Upper lobe of left lung (tissue), 6 donors: ENCODE measurements at regions not wholly inside any gene's neighbourhood (a gene's known extent, or its start where the extent isn't known, plus 50 kb on each side); places are given as distances from the start of the nearest gene placed in this dataset.

Experiments used
- ATAC-seq, 2 donors: fragments of 200-7000 bp; cut with Tn5 transposase; one replicate each; pipeline ENCODE4 v1.9.1; 2022; ENCODE audit warnings: mild to moderate bottlenecking in 2 of 2, moderate library complexity in 2 of 2; ENCODE audit not compliant: low FRiP score in 2 of 2
- DNase-seq, 2 donors: peaks; one replicate each; pipeline ENCODE4 v3.0.0-alpha.2; 2019 to 2020
- H3K27ac ChIP-seq, 4 donors: fragments of 200-600 bp; sonication (generic); one replicate each; pipeline ENCODE4 v1.5.1; 2016 to 2019
- H3K27me3 ChIP-seq, 4 donors: fragments of 200-600 bp; sonication (generic); one replicate each; pipeline ENCODE4 v1.5.1; 2017 to 2019
- H3K36me3 ChIP-seq, 4 donors: fragments of 200-600 bp; sonication (generic); one replicate each; pipeline ENCODE4 v1.5.1; 2016 to 2019
- H3K4me1 ChIP-seq, 4 donors: fragments of 200-600 bp; sonication (generic); one replicate each; pipeline ENCODE4 v1.5.1; 2018 to 2019
- H3K4me3 ChIP-seq, 4 donors: fragments of 200-600 bp; sonication (generic); one replicate each; pipeline ENCODE4 v1.5.1; 2017 to 2019; ENCODE audit warnings: mild to moderate bottlenecking in 2 of 4, moderate library complexity in 1 of 4
- H3K9me3 ChIP-seq, 4 donors: fragments of 200-600 bp; sonication (generic); one replicate each; pipeline ENCODE4 v1.5.1; 2018 to 2019
- CTCF ChIP-seq, 6 experiments: fragments of 450-650 bp in 4 of 6; fragments of 200-600 bp in 2 of 6; sonication (generic) in 2 of 6; IDR thresholded peaks; one replicate each; pipeline ENCODE4 v1.5.1; 2016 to 2019; ENCODE audit warnings: antibody characterized with exemption in 6 of 6
- EP300 ChIP-seq, 4 donors: sonication (generic); formaldehyde crosslinking; IDR thresholded peaks; one replicate each; pipeline ENCODE4 v1.5.1; 2017; ENCODE audit warnings: antibody characterized with exemption in 4 of 4, control low read depth in 2 of 4
- POLR2A ChIP-seq, 4 donors: fragments of 450-650 bp; IDR thresholded peaks; one replicate each; pipeline ENCODE4 v1.5.1; 2016 to 2017; ENCODE audit warnings: antibody characterized with exemption in 4 of 4, mild to moderate bottlenecking in 2 of 4
- POLR2AphosphoS5 ChIP-seq, 2 donors: sonication (generic); formaldehyde crosslinking; IDR thresholded peaks; one replicate each; pipeline ENCODE4 v1.5.1; 2017; ENCODE audit warnings: antibody characterized with exemption in 2 of 2
- WGBS, 2 donors: methylation state at CpG; one replicate each; pipeline ENCODE4 v1.1.5; 2017 to 2018; 5-methylcytosine and 5-hydroxymethylcytosine counted together
- donor health status: DM: no; HTN: no; CAD: no; lungs with moderate emphysema.
- donor health status: DM: no; HTN: yes; CAD: no; lungs with severe emphysema.

- H3K27ac ChIP-seq: peak overlapping the region in 1 of 4 donors; percentile 38
- WGBS, 2 donors: 39 to 74% methylated on average over 2 of the region's 2 CpGs
- ATAC-seq: no peak
- H3K4me1 ChIP-seq: peaks cover 0 to 5% (median 4%) of the 10 kb centered on the region in 4 donors
- no peaks in the 10 kb centered on the region for H3K9me3 ChIP-seq
- DNase-seq: no peak
- TF ChIP-seq POLR2A (IDR thresholded peaks at IDR 0.05) (no peak), POLR2AphosphoS5 (IDR thresholded peaks at IDR 0.05) (no peak), EP300 (IDR thresholded peaks at IDR 0.05) (no peak), CTCF (IDR thresholded peaks at IDR 0.05) (no peak)
- H3K4me3 ChIP-seq: no peak overlapping the region
- H3K36me3 ChIP-seq: no peaks in the 10 kb centered on the region
- no peaks in the 10 kb centered on the region for H3K27me3 ChIP-seq
Measured at GRCh38 chr12:119245904-119246494, 67.3 kb downstream of the HSPB8 start.

GRCh38 chr12:119247007-119247719 is 68.4 kb downstream of the HSPB8 start:
- WGBS, 2 donors: 74 to 78% methylated on average over 5 to 6 of the region's 6 CpGs
- no peak for ATAC-seq
- no peaks in the 10 kb centered on the region for H3K36me3 ChIP-seq
- H3K9me3 ChIP-seq: no peaks in the 10 kb centered on the region
- H3K27me3 ChIP-seq: no peaks in the 10 kb centered on the region
- H3K4me1 ChIP-seq: peaks cover 0 to 5% (median 4%) of the 10 kb centered on the region in 4 donors
- TF ChIP-seq CTCF (IDR thresholded peaks at IDR 0.05) (no peak), POLR2AphosphoS5 (IDR thresholded peaks at IDR 0.05) (no peak), POLR2A (IDR thresholded peaks at IDR 0.05) (no peak), EP300 (IDR thresholded peaks at IDR 0.05) (no peak)
- no peak overlapping the region for H3K27ac ChIP-seq
- DNase-seq: no peak
- no peak overlapping the region for H3K4me3 ChIP-seq

- Histone ChIP-seq H3K27ac (no peak overlapping the region), H3K36me3 (no peaks in the 10 kb centered on the region), H3K9me3 (no peaks in the 10 kb centered on the region), H3K4me1 (peaks cover 0 to 5% (median 4%) of the 10 kb centered on the region in 4 donors), H3K27me3 (no peaks in the 10 kb centered on the region), H3K4me3 (no peak overlapping the region)
- TF ChIP-seq POLR2AphosphoS5 (IDR thresholded peaks at IDR 0.05) (no peak), POLR2A (IDR thresholded peaks at IDR 0.05) (no peak), EP300 (IDR thresholded peaks at IDR 0.05) (no peak), CTCF (IDR thresholded peaks at IDR 0.05) (no peak)
- DNase-seq: no peak
- no peak for ATAC-seq
Measured at GRCh38 chr12:119247720-119248043, 69.0 kb downstream of the HSPB8 start.

- no peak for ATAC-seq
- Histone ChIP-seq H3K27ac (no peak overlapping the region), H3K4me1 (peaks cover 0 to 5% (median 4%) of the 10 kb centered on the region in 4 donors), H3K27me3 (no peaks in the 10 kb centered on the region), H3K36me3 (no peaks in the 10 kb centered on the region), H3K9me3 (no peaks in the 10 kb centered on the region), H3K4me3 (no peak overlapping the region)
- TF ChIP-seq POLR2A (IDR thresholded peaks at IDR 0.05): no peak
- TF ChIP-seq CTCF (IDR thresholded peaks at IDR 0.05): no peak
- TF ChIP-seq EP300 (IDR thresholded peaks at IDR 0.05): no peak
- TF ChIP-seq POLR2AphosphoS5 (IDR thresholded peaks at IDR 0.05): no peak
- WGBS, 2 donors: 81 to 85% methylated on average over 11 of the region's 11 CpGs
- no peak for DNase-seq
Measured at GRCh38 chr12:119249383-119250155, 70.8 kb downstream of the HSPB8 start.
